K562 (cell line): ENCODE measurements at regions not wholly inside any gene's neighbourhood (a gene's known extent, or its start where the extent isn't known, plus 50 kb on each side); places are given as distances from the start of the nearest gene placed in this dataset.

Experiments used
- ATAC-seq: fragments of 200-7000 bp; cut with Tn5 transposase; 3 replicates; pipeline ENCODE4 v1.9.1; 2020; ENCODE audit warnings: moderate library complexity
- BruUV-seq: library from RNA; stranded (reverse); fragments of 400-500 nt; replicated peaks from 2 replicates; lab custom pipeline; 2021; lab: Mats Ljungman, UMichigan
- CTCF ChIA-PET: fragments of 300-600 bp; formaldehyde crosslinking; extraction: SDS; loops from one replicate; lab custom pipeline; 2021; ENCODE audit warnings: low intra/inter-chr PET ratio; lab: Yijun Ruan, JAX
- POLR2A ChIA-PET: fragments of 300-600, 350-650 bp; sonication (Branson Sonifier 250); formaldehyde crosslinking; extraction: SDS; loops from one replicate; lab custom pipeline; 2021; ENCODE audit warnings: antibody characterized with exemption, inconsistent platforms; lab: Yijun Ruan, JAX
- DNase-seq, 4 experiments: peaks; one replicate each; pipeline versions ENCODE4 v3.0.0 to v3.0.0-alpha.2; 2011 to 2018; ENCODE audit warnings: low spot score in 3 of 4, mixed read lengths in 3 of 4; ENCODE audit errors: extremely low read depth in 1 of 4
- FAIRE-seq: peaks from 2 replicates; lab custom pipeline; 2011; peaks lifted over from hg19 to GRCh38; lab: Jason Lieb, UNC
- H2AFZ ChIP-seq: 2 replicates; pipeline ENCODE4 v1.6.0; 2011; ENCODE audit warnings: low read depth, low read length, control low read depth, inconsistent platforms
- H3K27ac ChIP-seq: fragments of 200-600 bp; 3 replicates; pipeline ENCODE4 v1.8.0; 2011; ENCODE audit warnings: low read depth, mild to moderate bottlenecking, control low read depth, inconsistent platforms, low read length, moderate library complexity, mixed read lengths; ENCODE audit errors: extremely low read depth
- H3K27me3 ChIP-seq, 2 experiments: fragments of 300-600 bp in 1 of 2; 2 replicates in 1 of 2; 3 replicates in 1 of 2; pipeline versions ENCODE4 v1.6.0 to v1.8.0; 2011; ENCODE audit warnings: inconsistent platforms in 2 of 2, low read length in 2 of 2, mild to moderate bottlenecking in 1 of 2, mixed read lengths in 1 of 2, moderate library complexity in 1 of 2; ENCODE audit not compliant: control insufficient read depth in 2 of 2, insufficient read depth in 2 of 2
- H3K36me3 ChIP-seq: fragments of 300-600 bp; 3 replicates; pipeline ENCODE4 v1.8.0; 2011; ENCODE audit warnings: mild to moderate bottlenecking, low read length, inconsistent platforms; ENCODE audit not compliant: control insufficient read depth, insufficient read depth
- H3K4me1 ChIP-seq, 2 experiments: fragments of 200-600 bp in 1 of 2; replicated peaks in 1 of 2; 2 replicates in 1 of 2; 3 replicates in 1 of 2; pipeline versions ENCODE4 v1.5.1 to v1.8.0; 2011; ENCODE audit warnings: inconsistent platforms in 2 of 2, low read length in 2 of 2, mild to moderate bottlenecking in 1 of 2, mixed read lengths in 1 of 2, moderate library complexity in 1 of 2; ENCODE audit not compliant: control insufficient read depth in 2 of 2, insufficient read depth in 2 of 2
- H3K4me2 ChIP-seq: 2 replicates; pipeline ENCODE4 v1.6.1; 2011; ENCODE audit warnings: low read length, control low read depth, inconsistent platforms, mixed read lengths; ENCODE audit not compliant: insufficient read depth
- H3K4me3 ChIP-seq: fragments of 200-600 bp; sonication (generic), shearing (Covaris generic); 2 replicates; pipeline ENCODE4 v1.5.1; 2016; ENCODE audit warnings: control low read depth, inconsistent platforms
- H3K79me2 ChIP-seq: fragments of 200-600 bp; 3 replicates; pipeline ENCODE4 v1.8.0; 2011; ENCODE audit warnings: low read length, inconsistent platforms; ENCODE audit not compliant: control insufficient read depth, insufficient read depth
- H3K9ac ChIP-seq, 2 experiments: 2 replicates each; pipeline versions ENCODE4 v1.6.0 to v1.6.1; 2011; ENCODE audit warnings: low read depth in 2 of 2, low read length in 2 of 2, control low read depth in 1 of 2, inconsistent platforms in 1 of 2, mild to moderate bottlenecking in 1 of 2, mixed read lengths in 1 of 2; ENCODE audit not compliant: insufficient read depth in 1 of 2
- H3K9me1 ChIP-seq: one replicate; pipeline ENCODE4 v1.6.0; 2011; ENCODE audit warnings: inconsistent platforms, mild to moderate bottlenecking, low read length, moderate library complexity; ENCODE audit not compliant: control insufficient read depth, insufficient read depth
- H3K9me3 ChIP-seq: replicated peaks from 2 replicates; pipeline ENCODE4 v1.5.1; 2011; ENCODE audit warnings: low read depth, low read length, inconsistent platforms; ENCODE audit not compliant: control insufficient read depth, insufficient read depth
- H4K20me1 ChIP-seq: replicated peaks from 2 replicates; pipeline ENCODE4 v1.6.1; 2011; ENCODE audit warnings: low read length, inconsistent platforms, mixed read lengths; ENCODE audit not compliant: control insufficient read depth, insufficient read depth
- CBX5 ChIP-seq: IDR thresholded peaks from 2 replicates; pipeline ENCODE4 v1.6.1; 2014; ENCODE audit warnings: low read depth, borderline replicate concordance
- CXXC5 ChIP-seq: fragments of 250-450 bp; sonication (Bioruptor Pico); IDR thresholded peaks from 2 replicates; pipeline ENCODE4 v1.8.0; 2022; ENCODE audit warnings: inconsistent platforms, mild to moderate bottlenecking, moderate library complexity
- FOSL1 ChIP-seq: fragments of 200-800 bp; sonication (Bioruptor generic); conservative IDR thresholded peaks from 2 replicates; pipeline ENCODE4 v1.6.1; 2016; ENCODE audit warnings: missing genetic modification characterization, missing compliant biosample characterization
- GATAD2B ChIP-seq: fragments of 450-650 bp; IDR thresholded peaks from 2 replicates; pipeline ENCODE4 v1.6.1; 2017; ENCODE audit warnings: mild to moderate bottlenecking, borderline replicate concordance
- KHSRP ChIP-seq: fragments of 450-650 bp; IDR thresholded peaks from 2 replicates; pipeline ENCODE4 v1.6.1; 2017
- PHB ChIP-seq: fragments of 250-450 bp; sonication (Bioruptor Pico); IDR thresholded peaks from 2 replicates; pipeline ENCODE4 v1.5.0; 2021
- PHB2 ChIP-seq: fragments of 450-650 bp; IDR thresholded peaks from 2 replicates; pipeline ENCODE4 v1.6.1; 2017; ENCODE audit warnings: low read depth
- SUPT5H ChIP-seq: fragments of 450-650 bp; IDR thresholded peaks from 2 replicates; pipeline ENCODE4 v1.6.1; 2016
- TBP ChIP-seq: optimal IDR thresholded peaks from 2 replicates; pipeline ENCODE3; 2011; ENCODE audit warnings: low read depth, low read length, improper control_type of control experiment
- TCF3 ChIP-seq: sonication (generic); formaldehyde crosslinking; IDR thresholded peaks from 2 replicates; pipeline ENCODE4 v1.4.0; 2020; ENCODE audit warnings: mild to moderate bottlenecking, missing genetic modification reagents
- TCF7 ChIP-seq: sonication (generic); IDR thresholded peaks from 2 replicates; pipeline ENCODE4 v1.6.1; 2016; ENCODE audit warnings: antibody characterized with exemption, borderline replicate concordance
- ZNF24 ChIP-seq: fragments of 450-650 bp; IDR thresholded peaks from 2 replicates; pipeline ENCODE4 v1.6.1; 2016
- ZNF3 ChIP-seq: fragments of 250-450 bp; sonication (Bioruptor Pico); IDR thresholded peaks from 2 replicates; pipeline ENCODE4 v1.5.0; 2021; ENCODE audit warnings: mild to moderate bottlenecking, moderate library complexity
- ZNF316 ChIP-seq: fragments of 450-650 bp; IDR thresholded peaks from 2 replicates; pipeline ENCODE4 v1.6.1; 2016
- ZNF324 ChIP-seq: fragments of 250-450 bp; sonication (Bioruptor Pico); IDR thresholded peaks from 2 replicates; pipeline ENCODE4 v1.4.0; 2020; ENCODE audit warnings: mild to moderate bottlenecking
- ZNF785 ChIP-seq: fragments of 250-450 bp; sonication (Bioruptor Pico); IDR thresholded peaks from 2 replicates; pipeline ENCODE4 v1.4.0; 2020; ENCODE audit warnings: mild to moderate bottlenecking
- WGBS: fragments of 100-300 bp; shearing (Covaris generic); methylation state at CpG from one replicate; pipeline ENCODE4 v1.1.6; 2016; ENCODE audit warnings: low coverage, mixed read lengths; ENCODE audit not compliant: insufficient coverage; ENCODE audit errors: missing lambda C conversion rate; 5-methylcytosine and 5-hydroxymethylcytosine counted together
- in situ Hi-C: fragments of 300-500 bp; cut with MboI; formaldehyde crosslinking; loops from 4 replicates; pipeline ENCODE4 v1.15.0; 2018; ENCODE audit warnings: inconsistent platforms, mixed read lengths
- intact Hi-C: fragments of 100-400 bp; cut with micrococcal nuclease; formaldehyde crosslinking; loops from 2 replicates; pipeline ENCODE4 v1.14.2; 2022
- TF ChIP-seq, protein P1 (sequence below): fragments of 450-650 bp; IDR thresholded peaks from 2 replicates; pipeline ENCODE4 v1.6.1; 2017; ENCODE audit warnings: antibody characterized with exemption, mild to moderate bottlenecking
- TF ChIP-seq, protein P2 (sequence below), 2 experiments: fragments of 450-650 bp; IDR thresholded peaks; 2 replicates each; pipeline ENCODE4 v1.6.1; 2016
- TF ChIP-seq, protein P3 (sequence below): sonication (generic); formaldehyde crosslinking; IDR thresholded peaks from 2 replicates; pipeline ENCODE4 v1.8.1; 2023; ENCODE audit warnings: mild to moderate bottlenecking, missing genetic modification reagents

GRCh38 chr13:44040070-44040817, 160.5 kb downstream of the LACC1 start:
- no peak for FAIRE-seq
- H4K20me1 ChIP-seq: no peaks in the 10 kb centered on the region
- H3K9ac ChIP-seq: no peak overlapping the region
- BruUV-seq: no TSS peak
- H3K27ac ChIP-seq: no peak overlapping the region
- H3K27me3 ChIP-seq: no peaks in the 10 kb centered on the region; a peak in 1 of 5 replicates
- WGBS: 0% methylated on average over 1 of the region's 1 CpG
- no peak for ATAC-seq
- no peaks in the 10 kb centered on the region for H3K4me1 ChIP-seq
- no peaks in the 10 kb centered on the region for H3K79me2 ChIP-seq
- in situ Hi-C loops (loop anchor here (25.0 kb wide), 1 partner anchor 422 kb away; no protein-coding TSS in a partner anchor), intact Hi-C loops (no loop called here)
- POLR2A ChIA-PET: no interaction called here
- no peaks in the 10 kb centered on the region for H3K9me3 ChIP-seq
- H3K9me1 ChIP-seq: no peaks in the 10 kb centered on the region
- no peak overlapping the region for H3K4me3 ChIP-seq
- H3K4me2 ChIP-seq: no peak overlapping the region
- CTCF ChIA-PET: no interaction called here
- no peaks in the 10 kb centered on the region for H3K36me3 ChIP-seq
- H2AFZ ChIP-seq: no peak overlapping the region
- no peak for DNase-seq
- no peak for TF ChIP-seq PHB2
- no peak for TF ChIP-seq ZNF24
- TF ChIP-seq GATAD2B: no peak
- TF ChIP-seq, protein P1, sequence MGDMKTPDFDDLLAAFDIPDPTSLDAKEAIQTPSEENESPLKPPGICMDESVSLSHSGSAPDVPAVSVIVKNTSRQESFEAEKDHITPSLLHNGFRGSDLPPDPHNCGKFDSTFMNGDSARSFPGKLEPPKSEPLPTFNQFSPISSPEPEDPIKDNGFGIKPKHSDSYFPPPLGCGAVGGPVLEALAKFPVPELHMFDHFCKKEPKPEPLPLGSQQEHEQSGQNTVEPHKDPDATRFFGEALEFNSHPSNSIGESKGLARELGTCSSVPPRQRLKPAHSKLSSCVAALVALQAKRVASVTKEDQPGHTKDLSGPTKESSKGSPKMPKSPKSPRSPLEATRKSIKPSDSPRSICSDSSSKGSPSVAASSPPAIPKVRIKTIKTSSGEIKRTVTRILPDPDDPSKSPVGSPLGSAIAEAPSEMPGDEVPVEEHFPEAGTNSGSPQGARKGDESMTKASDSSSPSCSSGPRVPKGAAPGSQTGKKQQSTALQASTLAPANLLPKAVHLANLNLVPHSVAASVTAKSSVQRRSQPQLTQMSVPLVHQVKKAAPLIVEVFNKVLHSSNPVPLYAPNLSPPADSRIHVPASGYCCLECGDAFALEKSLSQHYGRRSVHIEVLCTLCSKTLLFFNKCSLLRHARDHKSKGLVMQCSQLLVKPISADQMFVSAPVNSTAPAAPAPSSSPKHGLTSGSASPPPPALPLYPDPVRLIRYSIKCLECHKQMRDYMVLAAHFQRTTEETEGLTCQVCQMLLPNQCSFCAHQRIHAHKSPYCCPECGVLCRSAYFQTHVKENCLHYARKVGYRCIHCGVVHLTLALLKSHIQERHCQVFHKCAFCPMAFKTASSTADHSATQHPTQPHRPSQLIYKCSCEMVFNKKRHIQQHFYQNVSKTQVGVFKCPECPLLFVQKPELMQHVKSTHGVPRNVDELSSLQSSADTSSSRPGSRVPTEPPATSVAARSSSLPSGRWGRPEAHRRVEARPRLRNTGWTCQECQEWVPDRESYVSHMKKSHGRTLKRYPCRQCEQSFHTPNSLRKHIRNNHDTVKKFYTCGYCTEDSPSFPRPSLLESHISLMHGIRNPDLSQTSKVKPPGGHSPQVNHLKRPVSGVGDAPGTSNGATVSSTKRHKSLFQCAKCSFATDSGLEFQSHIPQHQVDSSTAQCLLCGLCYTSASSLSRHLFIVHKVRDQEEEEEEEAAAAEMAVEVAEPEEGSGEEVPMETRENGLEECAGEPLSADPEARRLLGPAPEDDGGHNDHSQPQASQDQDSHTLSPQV: no peak
- TF ChIP-seq, protein P2, sequence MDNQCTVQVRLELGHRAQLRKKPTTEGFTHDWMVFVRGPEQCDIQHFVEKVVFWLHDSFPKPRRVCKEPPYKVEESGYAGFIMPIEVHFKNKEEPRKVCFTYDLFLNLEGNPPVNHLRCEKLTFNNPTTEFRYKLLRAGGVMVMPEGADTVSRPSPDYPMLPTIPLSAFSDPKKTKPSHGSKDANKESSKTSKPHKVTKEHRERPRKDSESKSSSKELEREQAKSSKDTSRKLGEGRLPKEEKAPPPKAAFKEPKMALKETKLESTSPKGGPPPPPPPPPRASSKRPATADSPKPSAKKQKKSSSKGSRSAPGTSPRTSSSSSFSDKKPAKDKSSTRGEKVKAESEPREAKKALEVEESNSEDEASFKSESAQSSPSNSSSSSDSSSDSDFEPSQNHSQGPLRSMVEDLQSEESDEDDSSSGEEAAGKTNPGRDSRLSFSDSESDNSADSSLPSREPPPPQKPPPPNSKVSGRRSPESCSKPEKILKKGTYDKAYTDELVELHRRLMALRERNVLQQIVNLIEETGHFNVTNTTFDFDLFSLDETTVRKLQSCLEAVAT (IDR thresholded peaks at IDR 0.05): no peak
- TF ChIP-seq SUPT5H: no peak
- TF ChIP-seq KHSRP: no peak
- no peak for TF ChIP-seq ZNF324 (CRISPR knock-in tag)
- no peak for TF ChIP-seq CBX5
- no peak for TF ChIP-seq ZNF316
- no peak for TF ChIP-seq TCF3 (CRISPR knock-in tag)
- TF ChIP-seq ZNF3 (CRISPR knock-in tag): no peak
- TF ChIP-seq, protein P3, sequence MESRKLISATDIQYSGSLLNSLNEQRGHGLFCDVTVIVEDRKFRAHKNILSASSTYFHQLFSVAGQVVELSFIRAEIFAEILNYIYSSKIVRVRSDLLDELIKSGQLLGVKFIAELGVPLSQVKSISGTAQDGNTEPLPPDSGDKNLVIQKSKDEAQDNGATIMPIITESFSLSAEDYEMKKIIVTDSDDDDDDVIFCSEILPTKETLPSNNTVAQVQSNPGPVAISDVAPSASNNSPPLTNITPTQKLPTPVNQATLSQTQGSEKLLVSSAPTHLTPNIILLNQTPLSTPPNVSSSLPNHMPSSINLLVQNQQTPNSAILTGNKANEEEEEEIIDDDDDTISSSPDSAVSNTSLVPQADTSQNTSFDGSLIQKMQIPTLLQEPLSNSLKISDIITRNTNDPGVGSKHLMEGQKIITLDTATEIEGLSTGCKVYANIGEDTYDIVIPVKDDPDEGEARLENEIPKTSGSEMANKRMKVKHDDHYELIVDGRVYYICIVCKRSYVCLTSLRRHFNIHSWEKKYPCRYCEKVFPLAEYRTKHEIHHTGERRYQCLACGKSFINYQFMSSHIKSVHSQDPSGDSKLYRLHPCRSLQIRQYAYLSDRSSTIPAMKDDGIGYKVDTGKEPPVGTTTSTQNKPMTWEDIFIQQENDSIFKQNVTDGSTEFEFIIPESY (CRISPR knock-in tag): no peak
- TF ChIP-seq TBP: no peak
- no peak for TF ChIP-seq TCF7
- TF ChIP-seq FOSL1 (tag): no peak
- no peak for TF ChIP-seq CXXC5
- TF ChIP-seq PHB (CRISPR knock-in tag): no peak
- TF ChIP-seq ZNF785 (CRISPR knock-in tag): no peak
